ENCODE measurements at regions not wholly inside any gene's neighbourhood (a gene's known extent, or its start where the extent isn't known, plus 50 kb on each side); places are given as distances from the start of the nearest gene placed in this dataset.

- TF ChIP-seq ESRRG (CRISPR knock-in tag; IDR thresholded peaks at IDR 0.05) = no peak
- no peak for TF ChIP-seq GLIS3 (CRISPR knock-in tag; IDR thresholded peaks at IDR 0.05)
- TF ChIP-seq ZNF565 (CRISPR knock-in tag; conservative IDR thresholded peaks at IDR 0.05; ENCODE audit: low read depth) = no peak
- no peak for TF ChIP-seq PPARA (CRISPR knock-in tag; IDR thresholded peaks at IDR 0.05; ENCODE audit: borderline replicate concordance)
- no peak for TF ChIP-seq RARB (CRISPR knock-in tag; IDR thresholded peaks at IDR 0.05)
- no peak for TF ChIP-seq ZC3H10 (CRISPR knock-in tag; IDR thresholded peaks at IDR 0.05)
- TF ChIP-seq ZNF70 (CRISPR knock-in tag; IDR thresholded peaks at IDR 0.05) = no peak
These were observed 49.9 kb upstream of the DYRK2 start for GRCh38 chr12:67598598-67598997.

Measured in SK-N-SH treated with all-trans-retinoic acid at 6 μM for 48 hours (cell line).